ENCODE measurements at regions not wholly inside any gene's neighbourhood (a gene's known extent, or its start where the extent isn't known, plus 50 kb on each side); places are given as distances from the start of the nearest gene placed in this dataset.
A peak's percentile ranks its signal among the peaks of the same experiment; 100 is the strongest.

DNA sequence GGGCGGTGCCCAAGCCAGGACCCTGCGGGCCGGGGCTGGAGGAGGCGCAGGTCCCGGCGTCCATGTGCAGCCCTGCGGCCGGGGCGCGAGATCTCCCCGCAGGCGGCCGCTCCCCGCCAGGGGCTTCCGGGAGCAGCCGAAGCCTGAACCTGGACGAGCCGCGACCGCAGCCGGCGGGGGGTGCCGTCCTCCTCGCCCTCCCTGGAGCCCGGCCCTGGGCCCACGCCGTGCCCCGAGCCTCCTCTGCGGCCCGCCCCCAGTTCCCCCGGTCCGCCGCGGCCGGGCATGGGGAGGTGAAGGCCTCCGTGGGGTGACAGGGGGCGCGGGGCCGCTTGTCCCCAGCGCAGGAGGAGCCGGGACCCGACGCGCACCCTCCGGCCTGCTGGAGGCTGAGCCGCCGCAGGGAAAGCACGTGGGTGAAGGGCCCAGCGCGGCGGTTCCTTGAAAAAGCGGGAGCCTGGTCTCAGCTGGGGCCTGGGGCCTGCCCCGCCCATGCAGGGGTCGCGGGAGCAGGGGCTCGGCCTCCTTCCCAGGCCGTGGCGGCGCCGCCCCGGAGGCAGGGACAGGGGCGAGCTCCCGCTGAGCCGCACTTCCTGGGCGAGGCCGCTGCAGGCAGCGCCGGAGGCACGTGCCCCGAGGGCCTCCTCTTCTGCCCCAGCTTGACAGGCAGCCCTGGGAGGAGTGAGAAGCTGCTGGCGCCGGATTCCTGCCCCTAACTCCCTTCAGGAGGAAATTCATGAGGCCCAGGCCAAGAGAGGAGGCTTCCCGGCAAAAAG is 55.6 kb upstream of the PPP2R5C start:
- Histone ChIP-seq H3K27me3 (peaks cover 0 to 13% (median 0%) of the 10 kb centered on the region in 4 donors), H3K36me3 (no peaks in the 10 kb centered on the region), H3K27ac (peak overlapping the region; percentile 66 to 82 (median 74)), H3K4me3 (peak overlapping the region; percentile 14 to 63 (median 38)), H3K4me1 (peaks cover 17 to 31% (median 19%) of the 10 kb centered on the region in 3 donors), H3K9me3 (no peaks in the 10 kb centered on the region)
- 52% methylated on average over 5 of the region's 73 CpGs; no CpG with 5 or more reads in 1 of the 2 donors for WGBS, 2 donors
- intact Hi-C loops (cut with DNase I) = no loop called here
- DNase-seq = no peak
- TF ChIP-seq, protein P1, sequence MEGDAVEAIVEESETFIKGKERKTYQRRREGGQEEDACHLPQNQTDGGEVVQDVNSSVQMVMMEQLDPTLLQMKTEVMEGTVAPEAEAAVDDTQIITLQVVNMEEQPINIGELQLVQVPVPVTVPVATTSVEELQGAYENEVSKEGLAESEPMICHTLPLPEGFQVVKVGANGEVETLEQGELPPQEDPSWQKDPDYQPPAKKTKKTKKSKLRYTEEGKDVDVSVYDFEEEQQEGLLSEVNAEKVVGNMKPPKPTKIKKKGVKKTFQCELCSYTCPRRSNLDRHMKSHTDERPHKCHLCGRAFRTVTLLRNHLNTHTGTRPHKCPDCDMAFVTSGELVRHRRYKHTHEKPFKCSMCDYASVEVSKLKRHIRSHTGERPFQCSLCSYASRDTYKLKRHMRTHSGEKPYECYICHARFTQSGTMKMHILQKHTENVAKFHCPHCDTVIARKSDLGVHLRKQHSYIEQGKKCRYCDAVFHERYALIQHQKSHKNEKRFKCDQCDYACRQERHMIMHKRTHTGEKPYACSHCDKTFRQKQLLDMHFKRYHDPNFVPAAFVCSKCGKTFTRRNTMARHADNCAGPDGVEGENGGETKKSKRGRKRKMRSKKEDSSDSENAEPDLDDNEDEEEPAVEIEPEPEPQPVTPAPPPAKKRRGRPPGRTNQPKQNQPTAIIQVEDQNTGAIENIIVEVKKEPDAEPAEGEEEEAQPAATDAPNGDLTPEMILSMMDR (IDR thresholded peaks at IDR 0.05) = no peak
- peak in 1 of 4 donors; percentile 45 for TF ChIP-seq POLR2A (IDR thresholded peaks at IDR 0.05)

GRCh38 chr14:101706509-101707067 is 54.9 kb upstream of the PPP2R5C start:
- Histone ChIP-seq H3K4me1 (peaks cover 17 to 31% (median 19%) of the 10 kb centered on the region in 3 donors), H3K27ac (peak overlapping the region; percentile 66 to 82 (median 74)), H3K4me3 (peak overlapping the region in 2 of 4 donors; percentile 45 to 63), H3K9me3 (no peaks in the 10 kb centered on the region), H3K27me3 (peaks cover 0 to 13% (median 0%) of the 10 kb centered on the region in 4 donors), H3K36me3 (no peaks in the 10 kb centered on the region)
- DNase-seq = no peak
- TF ChIP-seq POLR2A (IDR thresholded peaks at IDR 0.05) = no peak
- TF ChIP-seq, protein P1 (IDR thresholded peaks at IDR 0.05) = no peak
- intact Hi-C loops (cut with DNase I) = no loop called here
- 52 to 90% methylated on average over 6 to 7 of the region's 16 CpGs for WGBS, 2 donors

GRCh38 chr14:101707068-101707842 is 54.3 kb upstream of the PPP2R5C start:
- intact Hi-C loops (cut with DNase I) = no loop called here
- Histone ChIP-seq H3K27ac (peak overlapping the region; percentile 32 to 82 (median 74)), H3K27me3 (peaks cover 0 to 13% (median 0%) of the 10 kb centered on the region in 4 donors), H3K4me1 (peaks cover 17 to 31% (median 19%) of the 10 kb centered on the region in 3 donors), H3K9me3 (no peaks in the 10 kb centered on the region), H3K36me3 (no peaks in the 10 kb centered on the region), H3K4me3 (peak overlapping the region in 2 of 4 donors; percentile 7 to 16)
- DNase-seq = no peak
- 3% methylated on average over 7 to 11 of the region's 18 CpGs for WGBS, 2 donors
- TF ChIP-seq POLR2A (IDR thresholded peaks at IDR 0.05) = no peak
- TF ChIP-seq, protein P1 (IDR thresholded peaks at IDR 0.05) = peak; percentile 75 to 92 (median 86)

- no peak for DNase-seq
- peak overlapping the region in 3 of 4 donors; percentile 32 to 79 (median 69) for H3K27ac ChIP-seq
- 81 to 85% methylated on average over 5 to 11 of the region's 12 CpGs for WGBS, 2 donors
- no peaks in the 10 kb centered on the region for H3K36me3 ChIP-seq
- peaks cover 17 to 31% (median 19%) of the 10 kb centered on the region in 3 donors for H3K4me1 ChIP-seq
- no peaks in the 10 kb centered on the region for H3K9me3 ChIP-seq
- intact Hi-C loops (cut with DNase I) = no loop called here
- H3K27me3 ChIP-seq = peaks cover 0 to 13% (median 0%) of the 10 kb centered on the region in 4 donors
- H3K4me3 ChIP-seq = no peak overlapping the region
- TF ChIP-seq, protein P1 (IDR thresholded peaks at IDR 0.05) = no peak
- no peak for TF ChIP-seq POLR2A (IDR thresholded peaks at IDR 0.05)
Observed at GRCh38 chr14:101707863-101708620, 53.5 kb upstream of the PPP2R5C start.

Measured in esophagus squamous epithelium (tissue), 5 donors.